Cardiac fibroblast (primary cell): ENCODE measurements at regions not wholly inside any gene's neighbourhood (a gene's known extent, or its start where the extent isn't known, plus 50 kb on each side); places are given as distances from the start of the nearest gene placed in this dataset.

Experiments
- DNase-seq, 2 donors: peaks; one replicate each; pipeline versions ENCODE4 v3.0.0 to v3.0.0-alpha.2; 2010; ENCODE audit warnings: low read depth in 2 of 2
- H3K4me3 ChIP-seq, 2 donors: replicated peaks in 1 of 2; 1 replicate in 1 of 2; 2 replicates in 1 of 2; pipeline ENCODE4 v1.5.1; 2011; ENCODE audit warnings: low read depth in 2 of 2, low read length in 2 of 2, mild to moderate bottlenecking in 2 of 2, moderate library complexity in 1 of 2
- CTCF ChIP-seq: IDR thresholded peaks from one replicate; pipeline ENCODE4 v1.5.1; 2011; ENCODE audit warnings: low read depth, mild to moderate bottlenecking, low read length, inconsistent platforms

GRCh38 chr3:127068871-127069270 is 86.0 kb downstream of the PLXNA1 start:
- H3K4me3 ChIP-seq, result no peak overlapping the region
- DNase-seq, result no peak
- TF ChIP-seq CTCF, result no peak

GRCh38 chr3:127069814-127070440 is 87.0 kb downstream of the PLXNA1 start:
- TF ChIP-seq CTCF, result no peak
- no peak overlapping the region for H3K4me3 ChIP-seq

DNA sequence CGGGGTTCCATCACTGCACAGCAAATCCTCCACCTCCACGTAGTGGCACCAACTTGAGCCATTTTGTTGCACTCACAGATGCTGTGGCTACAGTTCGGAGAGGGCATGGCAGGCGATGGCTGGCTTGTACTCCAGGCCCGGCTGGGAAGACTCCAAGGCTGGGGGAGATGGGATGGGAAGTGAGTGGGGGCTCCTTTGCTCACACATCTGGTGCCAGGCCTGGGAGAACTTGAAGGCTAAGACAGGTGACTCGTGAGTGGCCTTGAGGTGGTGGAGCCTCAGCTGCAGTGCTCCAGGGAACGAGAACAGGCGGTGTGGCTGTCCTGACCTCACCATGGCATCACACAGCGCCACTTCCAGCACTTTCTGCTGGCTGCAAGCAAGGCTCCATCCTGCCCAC is 87.9 kb downstream of the PLXNA1 start:
- DNase-seq, result no peak
- TF ChIP-seq CTCF, result no peak
- no peak overlapping the region for H3K4me3 ChIP-seq

More at GRCh38 chr3:127069814-127070440, 87.0 kb downstream of the PLXNA1 start:
- no peak for DNase-seq

- no peak for DNase-seq
- TF ChIP-seq CTCF, result no peak
- no peak overlapping the region for H3K4me3 ChIP-seq
These were observed 88.7 kb downstream of the PLXNA1 start for GRCh38 chr3:127071597-127072001.

DNA sequence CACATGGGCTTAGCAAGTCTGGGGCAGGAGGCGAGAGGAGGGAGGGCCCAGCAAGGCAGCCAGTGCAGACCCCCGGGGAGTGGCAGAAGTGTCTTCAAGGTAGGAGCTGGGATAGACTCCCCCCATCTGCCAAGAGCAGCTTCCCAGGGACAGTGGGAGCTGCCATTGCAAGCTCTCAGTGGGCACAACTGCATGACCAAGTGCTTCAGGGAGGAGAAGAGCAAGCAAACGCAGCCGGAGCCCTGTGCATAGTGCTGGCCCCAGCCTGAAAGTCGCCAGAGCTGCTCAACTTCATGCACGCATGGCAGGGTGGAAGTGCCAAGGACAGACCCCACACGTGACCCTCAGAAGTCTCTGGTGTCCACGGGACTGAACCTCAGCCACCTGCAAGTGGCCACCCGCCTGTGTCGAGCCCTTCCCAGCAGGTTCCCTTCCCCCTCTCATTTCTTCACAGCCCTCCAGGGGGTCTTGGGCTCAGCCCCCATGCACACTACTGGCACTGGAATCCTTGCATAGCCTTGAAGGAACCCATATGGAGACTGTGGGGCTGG is 89.4 kb downstream of the PLXNA1 start:
- no peak for TF ChIP-seq CTCF
- DNase-seq, result no peak
- H3K4me3 ChIP-seq, result no peak overlapping the region

GRCh38 chr3:127072971-127073783 is 90.3 kb downstream of the PLXNA1 start:
- H3K4me3 ChIP-seq, result no peak overlapping the region
- no peak for DNase-seq
- TF ChIP-seq CTCF, result no peak
